K562 (cell line): ENCODE measurements at regions not wholly inside any gene's neighbourhood (a gene's known extent, or its start where the extent isn't known, plus 50 kb on each side); places are given as distances from the start of the nearest gene placed in this dataset.

Experiments used
- ATAC-seq: fragments of 200-7000 bp; cut with Tn5 transposase; 3 replicates; pipeline ENCODE4 v1.9.1; 2020; ENCODE audit warnings: moderate library complexity
- BruUV-seq: library from RNA; stranded (reverse); fragments of 400-500 nt; replicated peaks from 2 replicates; lab custom pipeline; 2021; lab: Mats Ljungman, UMichigan
- CTCF ChIA-PET: fragments of 300-600 bp; formaldehyde crosslinking; extraction: SDS; loops from one replicate; lab custom pipeline; 2021; ENCODE audit warnings: low intra/inter-chr PET ratio; lab: Yijun Ruan, JAX
- POLR2A ChIA-PET: fragments of 300-600, 350-650 bp; sonication (Branson Sonifier 250); formaldehyde crosslinking; extraction: SDS; loops from one replicate; lab custom pipeline; 2021; ENCODE audit warnings: antibody characterized with exemption, inconsistent platforms; lab: Yijun Ruan, JAX
- DNase-seq, 4 experiments: peaks; one replicate each; pipeline versions ENCODE4 v3.0.0 to v3.0.0-alpha.2; 2011 to 2018; ENCODE audit warnings: low spot score in 3 of 4, mixed read lengths in 3 of 4; ENCODE audit errors: extremely low read depth in 1 of 4
- FAIRE-seq: peaks from 2 replicates; lab custom pipeline; 2011; peaks lifted over from hg19 to GRCh38; lab: Jason Lieb, UNC
- H2AFZ ChIP-seq: 2 replicates; pipeline ENCODE4 v1.6.0; 2011; ENCODE audit warnings: low read depth, low read length, control low read depth, inconsistent platforms
- H3K27ac ChIP-seq: fragments of 200-600 bp; 3 replicates; pipeline ENCODE4 v1.8.0; 2011; ENCODE audit warnings: low read depth, mild to moderate bottlenecking, control low read depth, inconsistent platforms, low read length, moderate library complexity, mixed read lengths; ENCODE audit errors: extremely low read depth
- H3K27me3 ChIP-seq, 2 experiments: fragments of 300-600 bp in 1 of 2; 2 replicates in 1 of 2; 3 replicates in 1 of 2; pipeline versions ENCODE4 v1.6.0 to v1.8.0; 2011; ENCODE audit warnings: inconsistent platforms in 2 of 2, low read length in 2 of 2, mild to moderate bottlenecking in 1 of 2, mixed read lengths in 1 of 2, moderate library complexity in 1 of 2; ENCODE audit not compliant: control insufficient read depth in 2 of 2, insufficient read depth in 2 of 2
- H3K36me3 ChIP-seq: fragments of 300-600 bp; 3 replicates; pipeline ENCODE4 v1.8.0; 2011; ENCODE audit warnings: mild to moderate bottlenecking, low read length, inconsistent platforms; ENCODE audit not compliant: control insufficient read depth, insufficient read depth
- H3K4me1 ChIP-seq, 2 experiments: fragments of 200-600 bp in 1 of 2; replicated peaks in 1 of 2; 2 replicates in 1 of 2; 3 replicates in 1 of 2; pipeline versions ENCODE4 v1.5.1 to v1.8.0; 2011; ENCODE audit warnings: inconsistent platforms in 2 of 2, low read length in 2 of 2, mild to moderate bottlenecking in 1 of 2, mixed read lengths in 1 of 2, moderate library complexity in 1 of 2; ENCODE audit not compliant: control insufficient read depth in 2 of 2, insufficient read depth in 2 of 2
- H3K4me2 ChIP-seq: 2 replicates; pipeline ENCODE4 v1.6.1; 2011; ENCODE audit warnings: low read length, control low read depth, inconsistent platforms, mixed read lengths; ENCODE audit not compliant: insufficient read depth
- H3K4me3 ChIP-seq: fragments of 200-600 bp; sonication (generic), shearing (Covaris generic); 2 replicates; pipeline ENCODE4 v1.5.1; 2016; ENCODE audit warnings: control low read depth, inconsistent platforms
- H3K79me2 ChIP-seq: fragments of 200-600 bp; 3 replicates; pipeline ENCODE4 v1.8.0; 2011; ENCODE audit warnings: low read length, inconsistent platforms; ENCODE audit not compliant: control insufficient read depth, insufficient read depth
- H3K9ac ChIP-seq, 2 experiments: 2 replicates each; pipeline versions ENCODE4 v1.6.0 to v1.6.1; 2011; ENCODE audit warnings: low read depth in 2 of 2, low read length in 2 of 2, control low read depth in 1 of 2, inconsistent platforms in 1 of 2, mild to moderate bottlenecking in 1 of 2, mixed read lengths in 1 of 2; ENCODE audit not compliant: insufficient read depth in 1 of 2
- H3K9me1 ChIP-seq: one replicate; pipeline ENCODE4 v1.6.0; 2011; ENCODE audit warnings: inconsistent platforms, mild to moderate bottlenecking, low read length, moderate library complexity; ENCODE audit not compliant: control insufficient read depth, insufficient read depth
- H3K9me3 ChIP-seq: replicated peaks from 2 replicates; pipeline ENCODE4 v1.5.1; 2011; ENCODE audit warnings: low read depth, low read length, inconsistent platforms; ENCODE audit not compliant: control insufficient read depth, insufficient read depth
- H4K20me1 ChIP-seq: replicated peaks from 2 replicates; pipeline ENCODE4 v1.6.1; 2011; ENCODE audit warnings: low read length, inconsistent platforms, mixed read lengths; ENCODE audit not compliant: control insufficient read depth, insufficient read depth
- ILK ChIP-seq: fragments of 450-650 bp; IDR thresholded peaks from 2 replicates; pipeline ENCODE4 v1.6.1; 2016; ENCODE audit warnings: missing genetic modification characterization, low read depth, mild to moderate bottlenecking, missing compliant biosample characterization, moderate library complexity, borderline replicate concordance
- L3MBTL2 ChIP-seq: fragments of 450-650 bp; IDR thresholded peaks from 2 replicates; pipeline ENCODE4 v1.6.1; 2016; ENCODE audit warnings: mild to moderate bottlenecking, moderate library complexity
- MCM3 ChIP-seq: fragments of 450-650 bp; IDR thresholded peaks from 2 replicates; pipeline ENCODE4 v1.6.1; 2016
- SMARCB1 ChIP-seq: IDR thresholded peaks from 2 replicates; pipeline ENCODE4 v1.6.1; 2011; ENCODE audit warnings: improper control_type of control experiment, low read depth; ENCODE audit not compliant: insufficient read length
- SNIP1 ChIP-seq: fragments of 450-650 bp; IDR thresholded peaks from 2 replicates; pipeline ENCODE4 v1.7.1; 2017; ENCODE audit warnings: low read depth, mild to moderate bottlenecking
- SREBF1 ChIP-seq: fragments of 150-350 bp; IDR thresholded peaks from 2 replicates; pipeline ENCODE4 v1.6.1; 2014; ENCODE audit warnings: antibody characterized with exemption, low read depth, low read length, borderline replicate concordance
- WHSC1 ChIP-seq: IDR thresholded peaks from one replicate; pipeline ENCODE4 v1.6.1; 2012; ENCODE audit warnings: low read length, control low read depth, inconsistent platforms
- ZNF311 ChIP-seq: fragments of 250-450 bp; sonication (Bioruptor Pico); IDR thresholded peaks from 2 replicates; pipeline ENCODE4 v1.4.0; 2020; ENCODE audit warnings: mild to moderate bottlenecking, moderate library complexity
- ZNF785 ChIP-seq: fragments of 250-450 bp; sonication (Bioruptor Pico); IDR thresholded peaks from 2 replicates; pipeline ENCODE4 v1.4.0; 2020; ENCODE audit warnings: mild to moderate bottlenecking
- WGBS: fragments of 100-300 bp; shearing (Covaris generic); methylation state at CpG from one replicate; pipeline ENCODE4 v1.1.6; 2016; ENCODE audit warnings: low coverage, mixed read lengths; ENCODE audit not compliant: insufficient coverage; ENCODE audit errors: missing lambda C conversion rate; 5-methylcytosine and 5-hydroxymethylcytosine counted together
- in situ Hi-C: fragments of 300-500 bp; cut with MboI; formaldehyde crosslinking; loops from 4 replicates; pipeline ENCODE4 v1.15.0; 2018; ENCODE audit warnings: inconsistent platforms, mixed read lengths
- intact Hi-C: fragments of 100-400 bp; cut with micrococcal nuclease; formaldehyde crosslinking; loops from 2 replicates; pipeline ENCODE4 v1.14.2; 2022

- DNase-seq: no peak
- Histone ChIP-seq H3K4me1 (peaks cover 4% of the 10 kb centered on the region in 2 experiments; a peak in 3 of 5 replicates), H3K27me3 (peaks cover 19 to 21% of the 10 kb centered on the region in 2 experiments), H3K9me1 (no peaks in the 10 kb centered on the region), H3K27ac (no peak overlapping the region), H3K4me3 (no peak overlapping the region), H3K79me2 (no peaks in the 10 kb centered on the region), H2AFZ (no peak overlapping the region; the same call in 1 of the 2 replicates), H4K20me1 (no peaks in the 10 kb centered on the region; the same call in 1 of the 2 replicates), H3K9ac (no peak overlapping the region), H3K4me2 (no peak overlapping the region), H3K36me3 (no peaks in the 10 kb centered on the region), H3K9me3 (no peaks in the 10 kb centered on the region)
- no TSS peak for BruUV-seq
- ChIA-PET POLR2A (no interaction called here), CTCF (no interaction called here)
- intact Hi-C loops: no loop called here
- WGBS: 4% methylated on average over 5 of the region's 5 CpGs
- no peak for TF ChIP-seq ILK (tag)
- TF ChIP-seq ZNF311: no peak
- TF ChIP-seq SREBF1: no peak
- TF ChIP-seq L3MBTL2: no peak
- no peak for TF ChIP-seq MCM3
- no peak for TF ChIP-seq WHSC1
- no peak for TF ChIP-seq SMARCB1
- TF ChIP-seq SNIP1: no peak
- no peak for TF ChIP-seq ZNF785 (CRISPR knock-in tag)
- in situ Hi-C loops: no loop called here
- no peak for FAIRE-seq
- ATAC-seq: no peak
Observed at GRCh38 chr6:3633711-3634110, 117.8 kb downstream of the PXDC1 start.
